VCaP (cell line): ENCODE measurements at regions not wholly inside any gene's neighbourhood (a gene's known extent, or its start where the extent isn't known, plus 50 kb on each side); places are given as distances from the start of the nearest gene placed in this dataset.

Experiments used
- H3K27ac ChIP-seq: fragments of 450-650 bp; 2 replicates; pipeline ENCODE4 v1.5.1; 2017
- TF ChIP-seq, protein P1 (sequence below): fragments of 450-650 bp; conservative IDR thresholded peaks from 2 replicates; pipeline ENCODE4 v1.5.1; 2017; ENCODE audit warnings: mild to moderate bottlenecking, moderate library complexity

DNA sequence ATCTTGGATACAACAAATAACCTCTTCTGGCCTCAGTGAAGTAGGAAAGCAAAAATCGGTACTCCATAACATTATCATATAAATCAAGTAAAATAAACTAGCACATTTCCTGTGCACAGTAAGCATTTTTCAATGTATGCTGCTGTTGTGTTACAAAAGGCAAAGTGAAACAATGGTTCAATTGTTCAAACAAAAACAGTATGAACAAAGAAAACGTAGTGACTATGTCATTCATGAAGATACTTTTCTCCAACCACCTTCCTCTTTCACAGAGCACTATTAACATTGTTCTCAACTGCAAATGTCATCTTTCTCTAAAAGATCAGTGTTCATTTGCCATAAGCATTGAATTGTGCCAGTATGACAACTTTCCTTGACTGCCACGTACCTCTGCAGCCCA is 318.6 kb upstream of the PRDM1 start:
- no peak overlapping the region for H3K27ac ChIP-seq
- TF ChIP-seq, protein P1, sequence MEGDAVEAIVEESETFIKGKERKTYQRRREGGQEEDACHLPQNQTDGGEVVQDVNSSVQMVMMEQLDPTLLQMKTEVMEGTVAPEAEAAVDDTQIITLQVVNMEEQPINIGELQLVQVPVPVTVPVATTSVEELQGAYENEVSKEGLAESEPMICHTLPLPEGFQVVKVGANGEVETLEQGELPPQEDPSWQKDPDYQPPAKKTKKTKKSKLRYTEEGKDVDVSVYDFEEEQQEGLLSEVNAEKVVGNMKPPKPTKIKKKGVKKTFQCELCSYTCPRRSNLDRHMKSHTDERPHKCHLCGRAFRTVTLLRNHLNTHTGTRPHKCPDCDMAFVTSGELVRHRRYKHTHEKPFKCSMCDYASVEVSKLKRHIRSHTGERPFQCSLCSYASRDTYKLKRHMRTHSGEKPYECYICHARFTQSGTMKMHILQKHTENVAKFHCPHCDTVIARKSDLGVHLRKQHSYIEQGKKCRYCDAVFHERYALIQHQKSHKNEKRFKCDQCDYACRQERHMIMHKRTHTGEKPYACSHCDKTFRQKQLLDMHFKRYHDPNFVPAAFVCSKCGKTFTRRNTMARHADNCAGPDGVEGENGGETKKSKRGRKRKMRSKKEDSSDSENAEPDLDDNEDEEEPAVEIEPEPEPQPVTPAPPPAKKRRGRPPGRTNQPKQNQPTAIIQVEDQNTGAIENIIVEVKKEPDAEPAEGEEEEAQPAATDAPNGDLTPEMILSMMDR: no peak

DNA sequence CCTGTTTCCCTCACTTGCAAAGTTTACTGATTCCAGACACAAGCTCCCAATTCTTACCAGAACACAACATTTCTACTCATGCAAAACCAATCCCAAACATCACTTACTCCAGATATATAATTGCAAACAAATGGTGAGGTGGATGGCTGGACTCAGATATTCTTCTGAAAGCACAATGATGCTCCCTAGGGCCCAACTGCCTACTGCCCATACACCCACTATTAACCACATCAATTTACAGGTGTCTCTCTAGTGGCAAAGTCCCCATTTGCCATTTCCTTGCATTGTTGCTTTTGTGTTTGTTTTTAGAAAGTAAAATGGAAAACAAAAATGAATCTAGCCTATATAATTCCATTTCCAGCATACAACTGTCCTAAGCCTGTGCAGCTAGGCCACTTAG is 320.9 kb upstream of the PRDM1 start:
- TF ChIP-seq, protein P1: no peak
- H3K27ac ChIP-seq: no peak overlapping the region

DNA sequence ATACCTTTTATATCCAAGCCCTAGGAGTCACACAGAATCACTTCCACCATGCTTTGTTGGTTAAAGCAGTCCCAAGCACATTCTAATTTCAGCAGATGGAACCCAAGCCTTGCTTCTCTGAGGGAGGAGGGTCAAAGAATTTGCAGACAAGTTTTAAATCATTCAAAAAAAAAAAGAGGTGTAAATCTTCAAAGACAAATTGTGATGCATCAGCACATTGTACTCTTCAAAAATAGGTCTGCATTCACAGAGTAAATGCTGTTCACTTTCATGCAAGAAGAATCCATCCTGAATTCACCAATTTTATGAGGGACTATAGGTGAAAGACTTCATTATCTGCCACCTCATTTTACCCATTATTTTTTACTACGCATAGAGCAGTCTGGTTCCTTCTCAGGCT is 321.8 kb upstream of the PRDM1 start:
- H3K27ac ChIP-seq: no peak overlapping the region
- TF ChIP-seq, protein P1: no peak

DNA sequence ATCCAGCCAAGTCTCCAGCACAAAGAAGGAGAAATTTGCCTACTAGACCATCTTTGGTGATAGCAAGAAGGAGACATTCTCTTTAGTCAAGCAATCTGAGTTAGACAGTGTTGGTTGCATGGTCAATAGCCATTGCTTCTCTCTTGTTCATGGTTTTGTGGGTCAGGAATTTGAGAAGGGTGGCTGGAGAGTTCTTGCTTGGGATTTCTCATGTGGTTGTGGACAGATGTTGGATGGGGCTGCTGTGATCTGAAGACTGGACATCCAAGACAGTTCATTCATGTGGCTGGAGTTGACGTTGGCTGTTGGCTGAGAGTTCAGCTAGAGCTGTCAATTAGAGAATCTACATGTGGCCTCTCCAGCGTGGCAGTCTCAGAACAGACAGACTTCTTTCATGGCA is 322.3 kb upstream of the PRDM1 start:
- no peak overlapping the region for H3K27ac ChIP-seq
- TF ChIP-seq, protein P1: no peak

DNA sequence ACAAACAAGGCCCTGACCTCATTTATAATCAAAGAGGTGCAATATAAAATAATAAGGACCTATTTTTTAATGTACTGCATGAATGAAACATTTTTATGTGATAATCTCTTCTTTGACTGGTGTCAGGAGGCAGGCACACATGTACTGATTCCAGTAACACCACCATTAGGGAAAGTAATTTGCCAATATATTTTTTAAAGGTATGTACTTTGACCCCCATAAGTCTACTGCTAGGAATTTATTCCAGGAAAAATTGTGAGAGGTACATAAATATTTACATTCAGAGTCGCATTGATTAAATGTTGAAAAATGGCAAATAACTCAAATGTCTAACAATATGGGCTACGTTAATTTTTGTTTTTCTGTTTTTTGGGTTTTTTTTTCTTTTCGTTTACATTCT is 325.4 kb upstream of the PRDM1 start:
- TF ChIP-seq, protein P1: no peak
- no peak overlapping the region; the same call in 1 of the 2 replicates for H3K27ac ChIP-seq

DNA sequence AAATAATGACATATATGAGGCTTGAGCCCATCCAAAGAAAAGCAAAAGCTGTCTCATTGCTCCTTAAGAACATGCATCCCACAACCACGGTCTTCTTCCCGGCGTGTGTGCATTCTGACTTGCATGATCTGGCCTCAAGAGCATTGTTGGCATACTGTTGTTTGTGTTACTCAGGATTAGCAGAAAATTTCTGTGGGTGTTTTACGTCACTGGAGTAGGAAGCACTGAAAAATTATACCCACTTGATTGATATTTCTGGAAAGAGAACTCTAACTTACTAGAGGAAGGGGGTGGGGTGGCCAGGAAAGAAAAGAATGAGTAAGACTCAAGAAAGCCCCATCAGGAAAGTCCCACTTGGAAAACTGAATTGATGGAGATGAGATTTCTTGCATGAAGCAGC is 326.2 kb upstream of the PRDM1 start:
- TF ChIP-seq, protein P1: no peak
- no peak overlapping the region; the same call in 1 of the 2 replicates for H3K27ac ChIP-seq

DNA sequence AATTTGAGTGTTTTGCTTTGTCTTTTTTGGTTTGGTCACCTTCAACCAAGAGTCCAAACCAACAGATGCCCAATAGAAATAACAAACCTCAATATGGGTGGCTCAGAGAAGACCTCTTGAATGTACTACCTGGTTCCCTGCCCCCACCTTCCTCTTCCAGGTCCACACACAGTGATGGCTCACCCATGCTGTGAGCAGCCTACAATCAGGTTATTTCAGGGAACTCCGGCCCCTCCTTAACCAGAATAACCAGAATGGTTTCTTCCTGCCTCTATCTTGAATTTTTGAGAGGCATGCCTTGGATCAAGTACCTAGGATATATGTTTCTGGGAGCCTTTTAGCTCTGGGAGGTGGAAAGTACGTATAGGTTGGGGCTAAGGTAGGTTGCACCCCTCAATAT is 327.1 kb upstream of the PRDM1 start:
- no peak overlapping the region; the same call in 1 of the 2 replicates for H3K27ac ChIP-seq
- TF ChIP-seq, protein P1: no peak
